ENCODE measurements at regions not wholly inside any gene's neighbourhood (a gene's known extent, or its start where the extent isn't known, plus 50 kb on each side); places are given as distances from the start of the nearest gene placed in this dataset.

DNA sequence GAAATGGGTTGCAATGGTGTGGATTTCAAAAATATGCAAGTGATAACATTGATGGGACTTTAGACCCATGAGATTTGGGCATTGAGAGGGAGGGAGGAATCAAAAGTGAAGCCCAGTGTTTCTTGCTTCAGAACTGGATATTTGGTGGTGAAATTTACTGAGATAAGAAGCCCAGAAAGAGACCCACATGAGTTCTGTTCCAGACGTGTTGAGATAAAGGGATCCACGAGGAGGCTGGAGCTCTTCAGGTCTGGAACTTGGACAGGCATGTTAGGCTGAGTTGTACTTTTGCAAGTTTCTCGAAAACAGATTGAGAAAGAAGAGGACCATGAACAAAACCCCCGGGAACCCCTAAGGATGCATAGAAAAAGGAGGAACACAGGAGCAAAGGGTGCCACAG is 290.2 kb downstream of the MEX3B start:
- no peaks in the 10 kb centered on the region for H3K27me3 ChIP-seq (ENCODE audit: insufficient read depth, low read depth)
- H3K36me3 ChIP-seq (ENCODE audit: insufficient read depth), result no peaks in the 10 kb centered on the region
- H3K4me3 ChIP-seq (IDR thresholded peaks at IDR 0.05; ENCODE audit: insufficient read depth, low read depth, low read length), result no peak overlapping the region
- no peak overlapping the region for H3K9ac ChIP-seq
- no peak overlapping the region for H3K4me2 ChIP-seq
- no peaks in the 10 kb centered on the region for H4K20me1 ChIP-seq (ENCODE audit: insufficient read depth)
- TF ChIP-seq, protein P1, sequence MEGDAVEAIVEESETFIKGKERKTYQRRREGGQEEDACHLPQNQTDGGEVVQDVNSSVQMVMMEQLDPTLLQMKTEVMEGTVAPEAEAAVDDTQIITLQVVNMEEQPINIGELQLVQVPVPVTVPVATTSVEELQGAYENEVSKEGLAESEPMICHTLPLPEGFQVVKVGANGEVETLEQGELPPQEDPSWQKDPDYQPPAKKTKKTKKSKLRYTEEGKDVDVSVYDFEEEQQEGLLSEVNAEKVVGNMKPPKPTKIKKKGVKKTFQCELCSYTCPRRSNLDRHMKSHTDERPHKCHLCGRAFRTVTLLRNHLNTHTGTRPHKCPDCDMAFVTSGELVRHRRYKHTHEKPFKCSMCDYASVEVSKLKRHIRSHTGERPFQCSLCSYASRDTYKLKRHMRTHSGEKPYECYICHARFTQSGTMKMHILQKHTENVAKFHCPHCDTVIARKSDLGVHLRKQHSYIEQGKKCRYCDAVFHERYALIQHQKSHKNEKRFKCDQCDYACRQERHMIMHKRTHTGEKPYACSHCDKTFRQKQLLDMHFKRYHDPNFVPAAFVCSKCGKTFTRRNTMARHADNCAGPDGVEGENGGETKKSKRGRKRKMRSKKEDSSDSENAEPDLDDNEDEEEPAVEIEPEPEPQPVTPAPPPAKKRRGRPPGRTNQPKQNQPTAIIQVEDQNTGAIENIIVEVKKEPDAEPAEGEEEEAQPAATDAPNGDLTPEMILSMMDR (conservative IDR thresholded peaks at IDR 0.05; ENCODE audit: low read depth, low read length), result no peak
- H3K79me2 ChIP-seq (ENCODE audit: insufficient read depth, low read depth), result no peaks in the 10 kb centered on the region
- peaks cover 4% of the 10 kb centered on the region for H3K4me1 ChIP-seq (ENCODE audit: low read depth, poor library complexity, severe bottlenecking)
- H3K27ac ChIP-seq, result no peak overlapping the region
- H2AFZ ChIP-seq (ENCODE audit: low read depth), result no peak overlapping the region

DNA sequence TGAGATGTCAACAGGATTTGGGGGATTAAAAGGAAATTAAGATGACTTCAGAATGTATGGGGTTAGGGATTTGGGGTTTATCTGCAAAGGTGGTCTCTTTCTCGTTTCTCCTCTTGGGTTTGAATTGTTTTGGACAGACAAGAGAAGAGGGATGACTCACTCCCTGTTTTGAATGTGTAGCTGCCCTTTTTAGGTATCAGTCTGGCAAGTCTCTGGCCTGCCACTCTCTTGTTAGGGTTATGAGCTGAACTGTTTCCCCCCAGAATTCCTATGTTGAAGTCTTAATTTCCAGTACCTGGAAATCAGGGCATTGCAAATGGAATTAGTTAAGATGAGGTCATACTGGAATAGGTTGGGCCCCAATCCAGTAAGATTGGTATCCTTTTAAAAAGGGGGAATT is 291.7 kb downstream of the MEX3B start:
- no peak overlapping the region for H3K4me3 ChIP-seq (IDR thresholded peaks at IDR 0.05; ENCODE audit: insufficient read depth, low read depth, low read length)
- peaks cover 4% of the 10 kb centered on the region for H3K4me1 ChIP-seq (ENCODE audit: low read depth, poor library complexity, severe bottlenecking)
- H4K20me1 ChIP-seq (ENCODE audit: insufficient read depth), result no peaks in the 10 kb centered on the region
- H2AFZ ChIP-seq (ENCODE audit: low read depth), result no peak overlapping the region
- H3K9ac ChIP-seq, result no peak overlapping the region
- no peaks in the 10 kb centered on the region for H3K79me2 ChIP-seq (ENCODE audit: insufficient read depth, low read depth)
- H3K27ac ChIP-seq, result no peak overlapping the region
- TF ChIP-seq, protein P1 (conservative IDR thresholded peaks at IDR 0.05; ENCODE audit: low read depth, low read length), result no peak
- no peak overlapping the region for H3K4me2 ChIP-seq
- no peaks in the 10 kb centered on the region for H3K36me3 ChIP-seq (ENCODE audit: insufficient read depth)
- H3K27me3 ChIP-seq (ENCODE audit: insufficient read depth, low read depth), result no peaks in the 10 kb centered on the region

DNA sequence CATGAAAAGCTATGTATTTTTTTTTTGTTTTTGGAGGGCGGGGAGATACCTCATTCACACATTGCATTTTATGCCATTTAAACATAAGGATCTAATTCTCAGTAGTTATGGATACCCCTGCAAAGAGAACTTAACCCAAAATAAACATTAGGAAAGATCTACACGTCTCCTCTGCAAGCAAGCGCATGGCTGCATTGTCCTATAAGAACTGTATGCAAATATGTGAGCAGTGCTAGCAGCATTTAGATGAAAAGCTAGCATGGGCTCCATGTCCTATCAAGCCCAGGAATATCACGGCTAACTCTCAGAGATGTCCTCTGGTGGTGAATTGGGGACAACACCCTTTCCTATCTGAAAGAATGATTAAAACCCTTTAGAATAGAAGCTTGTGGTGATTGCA is 292.8 kb downstream of the MEX3B start:
- Histone ChIP-seq H3K9ac (no peak overlapping the region), H3K4me2 (no peak overlapping the region), H3K36me3 (ENCODE audit: insufficient read depth) (no peaks in the 10 kb centered on the region), H3K27ac (no peak overlapping the region), H4K20me1 (ENCODE audit: insufficient read depth) (no peaks in the 10 kb centered on the region), H3K27me3 (ENCODE audit: insufficient read depth, low read depth) (no peaks in the 10 kb centered on the region), H3K79me2 (ENCODE audit: insufficient read depth, low read depth) (no peaks in the 10 kb centered on the region), H2AFZ (ENCODE audit: low read depth) (no peak overlapping the region), H3K4me3 (IDR thresholded peaks at IDR 0.05; ENCODE audit: insufficient read depth, low read depth, low read length) (no peak overlapping the region), H3K4me1 (ENCODE audit: low read depth, poor library complexity, severe bottlenecking) (peaks cover 4% of the 10 kb centered on the region)
- TF ChIP-seq, protein P1 (conservative IDR thresholded peaks at IDR 0.05; ENCODE audit: low read depth, low read length), result no peak

DNA sequence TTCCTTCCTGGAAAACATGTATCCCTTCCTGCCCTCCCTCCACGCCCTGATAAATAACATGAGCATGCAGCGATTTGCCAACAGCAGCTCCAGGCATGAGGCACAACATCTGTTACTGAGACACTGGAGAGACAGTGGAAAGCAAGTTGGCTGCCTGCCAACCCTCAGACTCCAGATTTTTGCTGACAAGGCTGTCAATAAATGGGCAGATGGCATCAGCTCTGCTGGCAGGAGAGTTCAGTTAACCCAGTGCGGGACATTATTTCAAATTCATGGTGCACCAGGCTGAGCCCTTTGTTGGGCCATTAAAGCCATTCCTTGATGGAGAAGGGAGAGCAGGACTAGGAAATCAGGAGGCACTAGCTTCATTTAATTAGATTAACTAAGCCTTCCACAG is 293.3 kb downstream of the MEX3B start:
- H3K4me2 ChIP-seq, result no peak overlapping the region
- no peak overlapping the region for H3K4me3 ChIP-seq (IDR thresholded peaks at IDR 0.05; ENCODE audit: insufficient read depth, low read depth, low read length)
- no peaks in the 10 kb centered on the region for H4K20me1 ChIP-seq (ENCODE audit: insufficient read depth)
- H3K9ac ChIP-seq, result no peak overlapping the region
- H3K79me2 ChIP-seq (ENCODE audit: insufficient read depth, low read depth), result no peaks in the 10 kb centered on the region
- no peak overlapping the region for H2AFZ ChIP-seq (ENCODE audit: low read depth)
- no peaks in the 10 kb centered on the region for H3K36me3 ChIP-seq (ENCODE audit: insufficient read depth)
- peaks cover 4% of the 10 kb centered on the region for H3K4me1 ChIP-seq (ENCODE audit: low read depth, poor library complexity, severe bottlenecking)
- TF ChIP-seq, protein P1 (conservative IDR thresholded peaks at IDR 0.05; ENCODE audit: low read depth, low read length), result no peak
- H3K27me3 ChIP-seq (ENCODE audit: insufficient read depth, low read depth), result no peaks in the 10 kb centered on the region
- H3K27ac ChIP-seq, result no peak overlapping the region

Measured in KMS-11 (cell line).